Keratinocyte (primary cell): ENCODE measurements at regions not wholly inside any gene's neighbourhood (a gene's known extent, or its start where the extent isn't known, plus 50 kb on each side); places are given as distances from the start of the nearest gene placed in this dataset.

Source experiments
- EZH2 ChIP-seq: IDR thresholded peaks from one replicate; pipeline ENCODE4 v1.6.1; 2012; ENCODE audit warnings: inconsistent platforms, mild to moderate bottlenecking, low read length, moderate library complexity
- TF ChIP-seq, protein P1 (sequence below), 3 experiments: IDR thresholded peaks in 1 of 3; conservative IDR thresholded peaks in 1 of 3; optimal IDR thresholded peaks in 1 of 3; 2 replicates in 2 of 3; 3 replicates in 1 of 3; pipeline versions ENCODE3 to v1.5.1; 2011; ENCODE audit warnings: low read length in 3 of 3, mild to moderate bottlenecking in 3 of 3, moderate library complexity in 2 of 3, control low read depth in 1 of 3, inconsistent platforms in 1 of 3; ENCODE audit not compliant: insufficient read depth in 2 of 3; ENCODE audit errors: extremely low read depth in 1 of 3

DNA sequence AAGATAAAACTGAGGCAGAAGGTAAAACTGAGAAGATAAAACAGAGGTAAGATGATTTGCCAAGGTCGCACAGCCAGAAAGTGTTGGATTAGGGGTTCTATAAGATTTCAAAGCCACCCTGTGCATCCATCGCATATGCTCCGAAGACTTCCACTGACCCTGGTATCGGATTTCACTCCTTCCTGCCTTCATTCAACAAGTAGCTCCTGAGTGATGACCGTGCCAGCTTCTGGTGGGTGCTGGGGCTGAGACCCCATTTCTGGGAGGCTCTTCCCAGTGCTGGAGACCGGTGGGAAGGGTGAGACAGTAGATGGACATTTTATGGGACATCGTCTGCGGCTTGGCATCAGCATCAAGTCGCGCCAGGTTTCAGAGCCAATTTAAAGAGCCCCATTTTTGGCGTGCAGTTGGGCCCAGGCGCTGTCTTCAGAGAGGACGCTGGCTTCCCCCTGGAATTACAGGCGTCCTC is 53.7 kb upstream of the DAB2IP start:
- TF ChIP-seq, protein P1, sequence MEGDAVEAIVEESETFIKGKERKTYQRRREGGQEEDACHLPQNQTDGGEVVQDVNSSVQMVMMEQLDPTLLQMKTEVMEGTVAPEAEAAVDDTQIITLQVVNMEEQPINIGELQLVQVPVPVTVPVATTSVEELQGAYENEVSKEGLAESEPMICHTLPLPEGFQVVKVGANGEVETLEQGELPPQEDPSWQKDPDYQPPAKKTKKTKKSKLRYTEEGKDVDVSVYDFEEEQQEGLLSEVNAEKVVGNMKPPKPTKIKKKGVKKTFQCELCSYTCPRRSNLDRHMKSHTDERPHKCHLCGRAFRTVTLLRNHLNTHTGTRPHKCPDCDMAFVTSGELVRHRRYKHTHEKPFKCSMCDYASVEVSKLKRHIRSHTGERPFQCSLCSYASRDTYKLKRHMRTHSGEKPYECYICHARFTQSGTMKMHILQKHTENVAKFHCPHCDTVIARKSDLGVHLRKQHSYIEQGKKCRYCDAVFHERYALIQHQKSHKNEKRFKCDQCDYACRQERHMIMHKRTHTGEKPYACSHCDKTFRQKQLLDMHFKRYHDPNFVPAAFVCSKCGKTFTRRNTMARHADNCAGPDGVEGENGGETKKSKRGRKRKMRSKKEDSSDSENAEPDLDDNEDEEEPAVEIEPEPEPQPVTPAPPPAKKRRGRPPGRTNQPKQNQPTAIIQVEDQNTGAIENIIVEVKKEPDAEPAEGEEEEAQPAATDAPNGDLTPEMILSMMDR (optimal IDR thresholded peaks at IDR 0.05 in 1 of 3, IDR thresholded peaks at IDR 0.05 in 1 of 3, conservative IDR thresholded peaks at IDR 0.05 in 1 of 3; ENCODE audit: extremely low read depth in 1 of 3, insufficient read depth in 2 of 3, low read length in 3 of 3), result no peak
- TF ChIP-seq EZH2, result no peak
